ENCODE measurements at regions not wholly inside any gene's neighbourhood (a gene's known extent, or its start where the extent isn't known, plus 50 kb on each side); places are given as distances from the start of the nearest gene placed in this dataset.

GRCh38 chr3:103863381-103863780 lies 1428.6 kb downstream of the ZPLD1 start (continued):
- no peak for TF ChIP-seq CHD7 (IDR thresholded peaks at IDR 0.05; ENCODE audit: insufficient replicate concordance, low read length)
